Activated naive CD8-positive, alpha-beta T cell treated with anti-CD3 and anti-CD28 coated beads, Interleukin-2, amount 50 U/mL, for 24 hours (primary cell): ENCODE measurements at regions not wholly inside any gene's neighbourhood (a gene's known extent, or its start where the extent isn't known, plus 50 kb on each side); places are given as distances from the start of the nearest gene placed in this dataset.

ENCODE experiments used
- ATAC-seq: fragments of 150-1000 bp; cut with Tn5 transposase; one replicate; pipeline ENCODE4 v1.10.0; 2021
- DNase-seq: peaks from one replicate; pipeline ENCODE4 v3.0.0; 2021
- H3K27ac Mint-ChIP-seq: one replicate; pipeline ENCODE4 v1.8.0; 2021; ENCODE audit warnings: mild to moderate bottlenecking, mixed read lengths
- H3K27me3 Mint-ChIP-seq: one replicate; pipeline ENCODE4 v1.8.0; 2021; ENCODE audit warnings: mixed read lengths
- H3K36me3 Mint-ChIP-seq: one replicate; pipeline ENCODE4 v1.8.0; 2021; ENCODE audit warnings: low read depth, mixed read lengths
- H3K4me1 Mint-ChIP-seq: one replicate; pipeline ENCODE4 v1.8.0; 2021; ENCODE audit warnings: mixed read lengths
- H3K4me3 Mint-ChIP-seq: one replicate; pipeline ENCODE4 v1.8.0; 2021; ENCODE audit warnings: mild to moderate bottlenecking, moderate library complexity, mixed read lengths
- H3K9me3 Mint-ChIP-seq: one replicate; pipeline ENCODE4 v1.8.0; 2021; ENCODE audit warnings: mixed read lengths

DNA sequence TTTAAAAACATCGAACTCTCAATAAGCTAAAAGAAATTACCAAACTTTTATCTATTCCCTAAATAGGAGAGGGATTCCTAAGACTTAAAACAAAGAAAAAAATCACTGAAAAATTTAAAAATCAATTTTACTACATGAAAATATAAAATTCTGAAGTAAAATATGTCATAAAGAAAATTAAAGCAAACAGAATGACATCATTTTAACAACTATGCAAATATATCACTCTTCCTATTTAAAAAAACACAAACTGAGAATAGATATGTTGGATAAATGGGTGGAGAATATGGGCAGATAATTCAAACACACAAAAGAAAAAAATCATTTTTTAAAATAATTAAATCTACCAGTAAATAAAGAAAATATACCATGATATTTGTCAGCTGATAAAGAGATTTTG is 510.0 kb downstream of the BCL11B start:
- no peak overlapping the region for H3K4me3 Mint-ChIP-seq
- no peaks in the 10 kb centered on the region for H3K27me3 Mint-ChIP-seq
- no peak overlapping the region for H3K27ac Mint-ChIP-seq
- peaks cover 6% of the 10 kb centered on the region for H3K36me3 Mint-ChIP-seq
- H3K9me3 Mint-ChIP-seq, result peaks cover 19% of the 10 kb centered on the region
- no peak for DNase-seq
- ATAC-seq, result no peak
- H3K4me1 Mint-ChIP-seq, result no peaks in the 10 kb centered on the region

DNA sequence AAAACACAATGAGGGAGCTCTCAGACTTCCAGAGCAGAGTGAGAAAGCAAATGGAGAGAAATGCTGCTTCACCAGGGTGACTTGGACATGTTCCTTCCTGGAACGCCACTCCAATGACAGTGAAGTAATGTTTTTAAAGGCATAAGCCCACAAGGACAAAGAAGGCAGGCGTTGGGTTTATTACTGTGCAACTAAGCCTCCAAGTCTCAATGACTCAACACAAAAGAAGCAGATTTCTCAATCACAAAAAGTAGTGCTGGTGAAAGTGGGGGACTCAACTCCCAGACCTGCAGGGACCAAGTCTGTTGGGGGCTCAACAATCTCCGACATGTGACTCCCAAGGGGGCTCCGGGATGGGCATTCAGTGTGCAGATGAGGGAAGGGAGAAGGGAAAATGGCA is 505.2 kb downstream of the BCL11B start:
- Mint-ChIP-seq H3K27ac (no peak overlapping the region), H3K4me3 (no peak overlapping the region), H3K27me3 (no peaks in the 10 kb centered on the region), H3K36me3 (peaks cover 6% of the 10 kb centered on the region), H3K9me3 (peaks cover 19% of the 10 kb centered on the region), H3K4me1 (no peaks in the 10 kb centered on the region)
- no peak for ATAC-seq
- no peak for DNase-seq

- H3K9me3 Mint-ChIP-seq, result peaks cover 4% of the 10 kb centered on the region
Observed at GRCh38 chr14:98769326-98769725, 502.7 kb downstream of the BCL11B start.

DNA sequence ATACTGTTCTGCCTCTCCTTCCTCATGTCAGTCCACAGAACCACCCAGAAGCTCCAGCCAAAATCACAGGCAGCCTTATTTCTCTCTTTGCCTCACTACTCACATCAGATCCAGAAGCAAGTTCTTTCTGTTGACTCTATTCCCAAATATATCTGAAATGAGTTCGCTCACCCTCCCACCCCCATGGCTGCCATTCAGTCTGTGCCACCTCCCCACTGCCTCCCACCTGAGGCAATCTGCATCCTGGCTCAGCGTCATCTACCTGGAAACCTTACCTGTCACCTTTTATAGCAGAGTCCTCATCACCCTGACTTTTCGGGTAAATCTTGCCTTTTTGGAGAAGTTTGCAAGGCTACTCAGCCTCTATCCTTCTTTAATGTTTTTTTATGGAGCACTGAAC is 501.8 kb downstream of the BCL11B start:
- Mint-ChIP-seq H3K4me3 (no peak overlapping the region), H3K36me3 (no peaks in the 10 kb centered on the region), H3K4me1 (no peaks in the 10 kb centered on the region), H3K9me3 (no peaks in the 10 kb centered on the region), H3K27ac (no peak overlapping the region), H3K27me3 (no peaks in the 10 kb centered on the region)
- no peak for ATAC-seq
- DNase-seq, result no peak

More at GRCh38 chr14:98769326-98769725, 502.7 kb downstream of the BCL11B start:
- Mint-ChIP-seq H3K36me3 (peaks cover 3% of the 10 kb centered on the region), H3K4me3 (no peak overlapping the region), H3K27ac (no peak overlapping the region), H3K27me3 (no peaks in the 10 kb centered on the region), H3K4me1 (no peaks in the 10 kb centered on the region)
- DNase-seq (no peak), ATAC-seq (no peak)

DNA sequence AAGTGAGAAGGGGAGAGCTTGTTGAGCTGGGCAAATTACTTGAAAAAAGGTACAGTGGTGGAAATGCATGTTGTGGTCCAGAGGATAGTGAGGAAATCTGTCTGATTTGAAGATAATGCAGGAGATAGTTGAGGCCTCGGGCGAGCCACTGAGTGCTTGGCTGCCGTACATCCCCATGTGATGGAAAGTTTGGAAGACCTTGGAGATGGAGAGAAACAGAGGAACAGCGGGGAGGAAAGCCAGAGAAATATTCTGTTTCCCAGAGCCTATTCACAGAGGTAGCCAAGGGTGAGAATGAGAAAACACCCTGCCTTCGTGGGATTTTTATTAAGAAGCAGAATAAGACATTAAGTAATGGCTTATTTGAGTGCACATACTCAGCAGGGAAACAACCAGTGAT is 498.2 kb downstream of the BCL11B start:
- H3K36me3 Mint-ChIP-seq, result no peaks in the 10 kb centered on the region
- no peaks in the 10 kb centered on the region for H3K9me3 Mint-ChIP-seq
- no peak overlapping the region for H3K4me3 Mint-ChIP-seq
- H3K27me3 Mint-ChIP-seq, result no peaks in the 10 kb centered on the region
- H3K4me1 Mint-ChIP-seq, result no peaks in the 10 kb centered on the region
- H3K27ac Mint-ChIP-seq, result no peak overlapping the region
- no peak for DNase-seq
- ATAC-seq, result no peak

DNA sequence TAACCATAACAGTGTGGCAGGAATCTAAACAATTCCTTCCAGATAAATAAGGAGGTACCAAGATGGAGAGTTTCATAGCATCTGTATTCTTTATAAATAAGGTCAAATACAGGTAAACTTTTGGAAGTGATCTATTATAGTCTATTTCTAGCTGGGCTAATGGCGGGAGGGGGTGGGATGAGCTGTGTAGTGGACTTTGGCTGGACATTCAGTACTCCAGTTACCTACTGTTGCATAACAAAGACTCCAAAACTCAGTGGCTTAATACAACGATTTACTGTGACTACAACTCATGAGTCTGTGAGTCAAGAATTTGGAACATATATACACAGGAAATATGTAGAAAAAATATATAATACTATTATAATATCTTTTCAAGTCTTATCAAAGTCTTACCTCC is 496.1 kb downstream of the BCL11B start:
- H3K27ac Mint-ChIP-seq, result no peak overlapping the region
- DNase-seq, result no peak
- H3K27me3 Mint-ChIP-seq, result no peaks in the 10 kb centered on the region
- no peak for ATAC-seq
- H3K9me3 Mint-ChIP-seq, result no peaks in the 10 kb centered on the region
- H3K36me3 Mint-ChIP-seq, result no peaks in the 10 kb centered on the region
- H3K4me1 Mint-ChIP-seq, result no peaks in the 10 kb centered on the region
- H3K4me3 Mint-ChIP-seq, result no peak overlapping the region

GRCh38 chr14:98782062-98782461 is 489.9 kb downstream of the BCL11B start:
- DNase-seq, result no peak
- H3K27ac Mint-ChIP-seq, result no peak overlapping the region
- peaks cover 6% of the 10 kb centered on the region for H3K9me3 Mint-ChIP-seq
- H3K4me1 Mint-ChIP-seq, result no peaks in the 10 kb centered on the region
- no peak for ATAC-seq
- no peaks in the 10 kb centered on the region for H3K36me3 Mint-ChIP-seq
- no peaks in the 10 kb centered on the region for H3K27me3 Mint-ChIP-seq
- H3K4me3 Mint-ChIP-seq, result no peak overlapping the region

DNA sequence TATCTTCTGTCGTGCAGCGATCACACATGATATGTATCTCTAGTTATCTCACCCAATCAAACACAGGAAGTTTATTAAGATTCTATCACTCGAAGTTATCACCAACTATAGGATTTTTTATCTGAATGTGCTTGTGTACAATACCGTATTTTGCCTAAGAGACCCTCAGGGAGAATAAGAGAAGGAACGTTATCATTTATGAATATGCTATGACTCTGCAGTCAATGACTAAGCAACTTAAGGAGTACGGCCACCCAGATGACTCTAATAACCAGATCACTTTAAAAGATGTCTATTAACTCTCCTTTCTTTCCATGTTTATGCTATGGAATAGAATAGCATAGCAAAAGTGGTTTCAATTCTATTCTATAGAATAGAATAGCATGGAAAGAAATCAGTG is 486.4 kb downstream of the BCL11B start:
- H3K27ac Mint-ChIP-seq, result no peak overlapping the region
- H3K4me3 Mint-ChIP-seq, result no peak overlapping the region
- ATAC-seq, result no peak
- peaks cover 6% of the 10 kb centered on the region for H3K9me3 Mint-ChIP-seq
- no peak for DNase-seq
- no peaks in the 10 kb centered on the region for H3K4me1 Mint-ChIP-seq
- no peaks in the 10 kb centered on the region for H3K36me3 Mint-ChIP-seq
- H3K27me3 Mint-ChIP-seq, result no peaks in the 10 kb centered on the region

- Mint-ChIP-seq H3K27me3 (no peaks in the 10 kb centered on the region), H3K27ac (no peak overlapping the region), H3K4me3 (no peak overlapping the region), H3K36me3 (no peaks in the 10 kb centered on the region), H3K9me3 (peaks cover 6% of the 10 kb centered on the region), H3K4me1 (no peaks in the 10 kb centered on the region)
- DNase-seq (no peak), ATAC-seq (no peak)
Observed at GRCh38 chr14:98786456-98786855, 485.5 kb downstream of the BCL11B start.

DNA sequence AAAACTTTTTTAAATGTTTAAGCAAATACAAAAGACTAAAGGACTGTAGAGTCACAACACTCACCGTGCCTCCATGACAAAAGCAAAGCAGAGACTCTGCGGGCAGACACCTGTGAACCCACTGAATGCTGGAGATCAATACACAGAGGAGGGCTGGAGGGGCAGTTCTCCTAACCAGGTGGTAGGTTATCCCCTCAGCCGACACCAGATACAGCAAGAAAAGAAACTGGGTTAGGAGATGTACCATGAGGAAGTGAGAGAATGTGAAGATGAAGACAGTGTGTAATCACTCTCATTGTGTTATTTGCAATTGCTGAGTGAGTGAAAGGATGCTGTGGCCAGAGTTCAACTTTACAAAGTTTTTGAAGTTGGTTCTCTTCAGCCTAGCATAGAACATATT is 480.3 kb downstream of the BCL11B start:
- Mint-ChIP-seq H3K27ac (no peak overlapping the region), H3K4me3 (no peak overlapping the region), H3K9me3 (peaks cover 21% of the 10 kb centered on the region), H3K27me3 (no peaks in the 10 kb centered on the region), H3K36me3 (peaks cover 6% of the 10 kb centered on the region), H3K4me1 (no peaks in the 10 kb centered on the region)
- no peak for ATAC-seq
- DNase-seq, result no peak

DNA sequence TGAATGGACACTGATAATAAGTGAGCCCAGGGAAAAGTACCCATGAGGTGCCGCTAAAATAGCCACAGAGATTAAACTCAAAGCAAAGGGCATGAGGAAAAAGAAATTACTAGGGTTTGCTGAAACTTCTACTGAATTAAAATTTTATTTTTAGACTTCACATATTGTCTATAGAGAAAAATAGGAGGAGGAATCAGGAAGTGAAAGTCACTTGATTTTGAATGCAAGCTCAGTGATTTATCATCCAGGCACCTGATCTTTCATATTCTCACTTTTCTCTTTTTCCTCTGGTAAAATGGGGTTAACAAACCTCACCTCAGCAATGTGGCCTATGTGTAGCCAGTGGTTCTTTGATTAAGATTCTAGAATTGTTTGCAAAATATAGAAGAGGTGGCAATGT is 479.8 kb downstream of the BCL11B start:
- no peaks in the 10 kb centered on the region for H3K27me3 Mint-ChIP-seq
- H3K27ac Mint-ChIP-seq, result no peak overlapping the region
- H3K36me3 Mint-ChIP-seq, result peaks cover 6% of the 10 kb centered on the region
- DNase-seq (no peak), ATAC-seq (no peak)
- H3K4me3 Mint-ChIP-seq, result no peak overlapping the region
- H3K9me3 Mint-ChIP-seq, result peaks cover 21% of the 10 kb centered on the region
- H3K4me1 Mint-ChIP-seq, result no peaks in the 10 kb centered on the region

DNA sequence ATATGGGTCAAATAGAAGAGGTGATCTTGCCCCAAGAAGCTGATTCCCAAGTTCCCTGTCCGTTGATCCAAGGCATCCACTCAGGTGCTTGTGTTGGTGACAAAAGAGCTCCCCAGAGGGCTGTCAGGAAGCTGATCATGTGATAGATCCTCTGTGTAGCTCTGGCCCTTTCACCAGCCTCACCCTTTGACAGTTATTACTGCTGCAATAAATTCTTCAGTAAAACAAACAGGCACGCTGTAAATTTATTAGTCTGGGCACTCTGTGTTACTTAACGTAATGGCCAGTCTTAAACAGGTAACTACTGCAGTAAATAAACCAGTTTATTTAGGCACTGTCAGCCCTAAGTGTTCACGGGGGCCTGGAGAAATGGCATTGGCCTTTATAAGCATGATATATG is 473.9 kb downstream of the BCL11B start:
- H3K36me3 Mint-ChIP-seq, result peaks cover 6% of the 10 kb centered on the region
- no peak overlapping the region for H3K4me3 Mint-ChIP-seq
- DNase-seq (no peak), ATAC-seq (no peak)
- H3K4me1 Mint-ChIP-seq, result no peaks in the 10 kb centered on the region
- no peak overlapping the region for H3K27ac Mint-ChIP-seq
- peaks cover 19% of the 10 kb centered on the region for H3K9me3 Mint-ChIP-seq
- no peaks in the 10 kb centered on the region for H3K27me3 Mint-ChIP-seq

DNA sequence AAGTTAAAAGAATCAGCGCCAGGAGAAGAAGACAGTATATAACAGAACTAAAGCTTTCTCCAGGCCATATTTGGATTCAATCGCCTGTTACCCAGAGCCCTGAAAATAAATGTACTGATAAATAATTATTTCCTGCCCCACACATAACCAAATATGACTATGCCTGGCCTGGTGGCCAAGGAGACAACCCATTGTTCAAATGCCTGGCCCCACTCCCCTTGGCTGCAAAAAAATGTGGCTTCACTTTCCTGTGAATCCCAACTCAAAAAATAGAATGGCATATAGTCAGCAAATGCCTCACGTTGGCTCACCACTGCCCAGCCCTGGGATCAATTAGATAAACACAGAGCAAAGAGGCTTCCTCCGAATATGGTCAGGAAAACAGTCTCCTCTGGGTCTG is 472.1 kb downstream of the BCL11B start:
- Mint-ChIP-seq H3K27ac (no peak overlapping the region), H3K9me3 (peaks cover 4% of the 10 kb centered on the region), H3K4me3 (no peak overlapping the region), H3K27me3 (no peaks in the 10 kb centered on the region), H3K36me3 (no peaks in the 10 kb centered on the region), H3K4me1 (no peaks in the 10 kb centered on the region)
- no peak for ATAC-seq
- DNase-seq, result no peak

DNA sequence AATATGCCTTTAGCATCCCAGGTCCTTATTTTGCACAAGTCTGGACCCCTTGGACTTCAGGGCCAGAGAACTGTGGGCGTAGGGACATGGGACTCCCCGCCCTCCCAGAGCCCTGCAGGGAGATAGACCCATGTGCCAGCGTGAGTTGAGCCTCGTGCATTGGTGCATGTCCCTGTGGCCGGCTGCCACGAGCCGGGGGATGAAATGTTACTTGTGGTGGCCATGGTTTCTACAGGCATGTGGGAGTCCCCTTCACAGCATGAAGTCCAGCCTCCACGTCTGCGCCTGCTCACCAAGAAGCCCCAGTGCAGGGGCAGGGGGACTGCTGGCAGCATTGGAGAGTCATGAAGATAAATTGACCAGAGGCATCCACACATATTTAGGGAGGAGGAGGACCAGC is 470.0 kb downstream of the BCL11B start:
- ATAC-seq (no peak), DNase-seq (no peak)
- Mint-ChIP-seq H3K4me3 (no peak overlapping the region), H3K27me3 (no peaks in the 10 kb centered on the region), H3K9me3 (no peaks in the 10 kb centered on the region), H3K27ac (no peak overlapping the region), H3K36me3 (no peaks in the 10 kb centered on the region), H3K4me1 (no peaks in the 10 kb centered on the region)

GRCh38 chr14:98803196-98803595 is 468.8 kb downstream of the BCL11B start:
- ATAC-seq (no peak), DNase-seq (no peak)
- Mint-ChIP-seq H3K27me3 (no peaks in the 10 kb centered on the region), H3K4me1 (no peaks in the 10 kb centered on the region), H3K4me3 (no peak overlapping the region), H3K27ac (no peak overlapping the region), H3K9me3 (no peaks in the 10 kb centered on the region), H3K36me3 (no peaks in the 10 kb centered on the region)

DNA sequence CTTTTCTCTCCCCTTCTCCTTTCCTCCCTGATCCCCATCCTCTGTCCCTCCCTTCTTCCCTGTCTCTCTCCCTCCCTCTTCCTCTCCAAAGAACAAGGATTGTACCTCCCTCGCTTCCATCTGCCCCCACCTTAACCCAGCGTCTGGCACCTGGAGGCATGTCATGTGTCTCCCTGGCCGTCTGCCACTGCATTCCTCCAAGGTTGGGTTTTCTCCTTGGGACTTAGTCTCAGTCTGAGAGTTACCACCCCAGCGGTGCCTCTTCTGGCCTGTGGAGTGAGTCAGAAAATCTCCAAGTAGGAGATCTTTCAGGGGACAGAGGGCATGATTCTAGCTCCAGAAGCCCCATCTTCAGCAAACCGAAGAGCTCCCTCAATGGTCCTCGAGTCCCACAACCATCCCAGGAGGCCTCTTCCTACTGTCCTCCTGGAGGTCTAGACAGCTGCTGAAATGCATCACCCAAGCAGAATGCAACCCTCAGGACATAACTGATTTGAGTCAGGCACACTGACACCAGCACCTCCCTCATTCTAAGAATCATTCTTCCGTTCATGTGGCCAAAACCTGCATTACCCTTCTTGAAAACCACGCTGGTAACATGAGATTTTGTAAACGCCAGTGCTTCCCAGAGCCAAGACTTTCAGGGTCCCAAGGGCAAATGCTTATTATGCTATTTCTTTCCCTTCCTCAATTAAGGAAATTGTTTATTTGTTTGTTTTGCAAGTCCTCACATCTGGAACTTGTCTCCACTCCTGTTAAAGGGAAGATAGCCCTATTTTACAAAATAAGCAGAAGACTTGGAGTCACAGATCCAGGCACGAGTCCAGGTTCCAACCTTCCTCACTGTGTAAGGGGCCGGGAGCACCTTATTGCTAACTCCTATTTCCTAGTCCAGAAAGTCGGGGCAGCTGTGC is 463.2 kb downstream of the BCL11B start:
- H3K36me3 Mint-ChIP-seq, result no peaks in the 10 kb centered on the region
- H3K27me3 Mint-ChIP-seq, result no peaks in the 10 kb centered on the region
- no peaks in the 10 kb centered on the region for H3K4me1 Mint-ChIP-seq
- H3K27ac Mint-ChIP-seq, result no peak overlapping the region
- no peak for ATAC-seq
- no peak for DNase-seq
- H3K4me3 Mint-ChIP-seq, result no peak overlapping the region
- no peaks in the 10 kb centered on the region for H3K9me3 Mint-ChIP-seq
